Colonic mucosa (tissue), 4 donors: ENCODE measurements at regions not wholly inside any gene's neighbourhood (a gene's known extent, or its start where the extent isn't known, plus 50 kb on each side); places are given as distances from the start of the nearest gene placed in this dataset.

Experiments
- DNase-seq: peaks from one replicate; pipeline ENCODE4 v3.0.0-alpha.2; 2020
- H3K27ac ChIP-seq: fragments of 200-600 bp; one replicate; pipeline ENCODE4 v1.8.0; 2021
- H3K27me3 ChIP-seq: fragments of 200-600 bp; one replicate; pipeline ENCODE4 v1.8.0; 2021
- H3K36me3 ChIP-seq: fragments of 200-600 bp; one replicate; pipeline ENCODE4 v1.8.0; 2021
- H3K4me1 ChIP-seq: fragments of 200-600 bp; one replicate; pipeline ENCODE4 v1.8.0; 2021; ENCODE audit warnings: mild to moderate bottlenecking
- H3K4me3 ChIP-seq: fragments of 200-600 bp; one replicate; pipeline ENCODE4 v1.8.0; 2021
- H3K9ac ChIP-seq, 2 donors: one replicate each; pipeline ENCODE4 v1.7.0; 2013; ENCODE audit warnings: control low read depth in 2 of 2, low read depth in 2 of 2, low read length in 2 of 2
- H3K9me3 ChIP-seq: fragments of 200-600 bp; one replicate; pipeline ENCODE4 v1.8.0; 2021
- CTCF ChIP-seq: fragments of 200-600 bp; IDR thresholded peaks from one replicate; pipeline ENCODE4 v1.8.0; 2022; ENCODE audit warnings: antibody characterized with exemption, mild to moderate bottlenecking
- intact Hi-C: fragments of 100-400 bp; cut with DNase I; formaldehyde crosslinking; loops from one replicate; pipeline ENCODE4 v1.14.1; 2022
- donor health status: healthy.
- donor health status: DM: no; HTN: no; CAD: no.
- donor health status: DM: no; HTN: no; CAD: no.

GRCh38 chr2:111662039-111662770 is 221.8 kb downstream of the ANAPC1 start:
- H3K36me3 ChIP-seq = no peaks in the 10 kb centered on the region
- H3K9ac ChIP-seq = no peak overlapping the region
- H3K9me3 ChIP-seq = no peaks in the 10 kb centered on the region
- no peak for TF ChIP-seq CTCF
- intact Hi-C loops = no loop called here
- H3K27ac ChIP-seq = no peak overlapping the region
- DNase-seq = no peak
- no peaks in the 10 kb centered on the region for H3K4me1 ChIP-seq
- no peak overlapping the region for H3K4me3 ChIP-seq
- no peaks in the 10 kb centered on the region for H3K27me3 ChIP-seq

GRCh38 chr2:111662771-111663470 is 221.1 kb downstream of the ANAPC1 start:
- H3K9ac ChIP-seq = no peak overlapping the region
- H3K27ac ChIP-seq = no peak overlapping the region
- H3K4me1 ChIP-seq = no peaks in the 10 kb centered on the region
- no peaks in the 10 kb centered on the region for H3K9me3 ChIP-seq
- H3K36me3 ChIP-seq = no peaks in the 10 kb centered on the region
- no peaks in the 10 kb centered on the region for H3K27me3 ChIP-seq
- no peak overlapping the region for H3K4me3 ChIP-seq
- intact Hi-C loops = no loop called here
- DNase-seq = peak; percentile 18
- TF ChIP-seq CTCF = no peak

DNA sequence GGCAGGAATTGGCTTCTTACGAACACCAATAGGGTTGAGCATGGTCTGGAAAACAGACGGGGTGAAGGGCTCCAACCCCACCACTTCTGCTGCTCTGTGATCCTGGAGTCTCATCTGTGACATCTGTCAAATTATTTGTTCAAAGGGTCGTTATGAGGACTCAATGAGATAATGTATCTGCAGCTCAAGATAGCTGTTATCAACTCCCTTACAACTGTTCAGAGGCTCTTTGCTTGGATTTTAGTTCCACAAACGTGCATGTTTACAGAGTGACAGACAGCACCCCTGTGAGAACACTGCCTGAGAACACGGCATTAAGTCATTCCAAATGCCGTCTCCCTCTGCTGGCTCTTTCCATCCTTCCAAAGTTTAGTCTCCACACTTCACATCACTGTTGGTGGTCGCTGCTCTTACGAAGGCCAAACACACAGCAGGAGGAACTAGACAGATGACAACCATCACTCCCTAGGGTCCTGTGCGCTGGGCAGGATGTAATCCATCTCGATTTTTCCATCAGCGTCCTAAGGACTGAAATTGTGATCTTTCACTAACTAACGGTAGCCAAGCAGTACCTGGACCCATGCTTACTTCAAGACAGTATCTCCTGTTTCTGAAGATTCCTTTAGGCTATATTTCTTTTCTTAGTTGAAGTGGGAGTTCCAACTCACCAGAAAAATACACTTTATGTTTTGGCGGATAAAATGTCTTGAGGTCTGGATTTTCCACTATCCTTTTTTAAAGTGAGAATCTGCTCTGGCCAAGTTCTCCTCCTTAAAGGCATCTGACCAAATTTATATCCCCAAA is 220.3 kb downstream of the ANAPC1 start:
- Histone ChIP-seq H3K27me3 (no peaks in the 10 kb centered on the region), H3K4me1 (no peaks in the 10 kb centered on the region), H3K9ac (no peak overlapping the region), H3K36me3 (no peaks in the 10 kb centered on the region), H3K27ac (no peak overlapping the region), H3K9me3 (no peaks in the 10 kb centered on the region), H3K4me3 (no peak overlapping the region)
- intact Hi-C loops = no loop called here
- DNase-seq = peak; percentile 13
- no peak for TF ChIP-seq CTCF

- no peaks in the 10 kb centered on the region for H3K4me1 ChIP-seq
- H3K27me3 ChIP-seq = no peaks in the 10 kb centered on the region
- H3K27ac ChIP-seq = no peak overlapping the region
- H3K4me3 ChIP-seq = no peak overlapping the region
- no peaks in the 10 kb centered on the region for H3K36me3 ChIP-seq
- H3K9ac ChIP-seq = no peak overlapping the region
- no peak for TF ChIP-seq CTCF
- DNase-seq = peak; percentile 3
- no peaks in the 10 kb centered on the region for H3K9me3 ChIP-seq
- intact Hi-C loops = no loop called here
Observed at GRCh38 chr2:111664275-111664850, 219.6 kb downstream of the ANAPC1 start.

DNA sequence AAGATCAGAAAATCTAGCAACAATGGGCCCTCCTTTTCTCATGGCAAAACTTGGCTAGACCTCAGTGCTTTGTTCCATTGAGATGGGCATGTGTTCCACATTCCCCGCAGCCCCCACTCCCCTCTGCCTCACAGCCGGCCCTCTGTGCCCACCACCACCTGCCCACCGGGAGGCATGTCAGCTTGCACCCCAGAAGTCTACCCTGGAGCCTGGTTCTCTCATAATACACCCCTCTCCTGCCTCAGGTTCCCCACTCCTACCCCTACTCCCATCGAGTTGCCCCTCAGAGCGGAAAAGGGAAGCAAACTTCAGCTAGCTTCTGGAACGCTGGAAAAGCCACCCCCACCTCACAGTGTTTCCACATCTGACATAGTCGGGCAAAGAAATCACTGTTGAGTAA is 219.0 kb downstream of the ANAPC1 start:
- intact Hi-C loops = no loop called here
- peak; percentile 9 for DNase-seq

More for the DNA sequence above, 219.0 kb downstream of the ANAPC1 start:
- H3K27me3 ChIP-seq = no peaks in the 10 kb centered on the region
- no peaks in the 10 kb centered on the region for H3K36me3 ChIP-seq
- no peaks in the 10 kb centered on the region for H3K9me3 ChIP-seq
- H3K4me3 ChIP-seq = no peak overlapping the region
- H3K27ac ChIP-seq = no peak overlapping the region
- no peak for TF ChIP-seq CTCF
- no peaks in the 10 kb centered on the region for H3K4me1 ChIP-seq
- no peak overlapping the region for H3K9ac ChIP-seq
